Stimulated activated CD4-positive, alpha-beta T cell treated with anti-CD3 and anti-CD28 coated beads, Interleukin-15, amount 100 ng/mL, for 1 hour (primary cell): ENCODE measurements at regions not wholly inside any gene's neighbourhood (a gene's known extent, or its start where the extent isn't known, plus 50 kb on each side); places are given as distances from the start of the nearest gene placed in this dataset.
"Not testable (repeated sequence)": the region's sequence is repeated elsewhere in the genome, so short reads cannot be mapped to it uniquely, and the experiment has no call there.

ENCODE experiments used
- DNase-seq, 2 donors: peaks; one replicate each; pipeline ENCODE4 v3.0.0-alpha.2; 2020; ENCODE audit warnings: low read depth in 1 of 2, low spot score in 1 of 2

- not testable (repeated sequence) for DNase-seq
These were observed 119.1 kb upstream of the RMDN2 start for GRCh38 chr2:37806004-37806403.

GRCh38 chr2:37809525-37809924, 115.6 kb upstream of the RMDN2 start:
- no peak for DNase-seq

GRCh38 chr2:37809931-37810570, 115.0 kb upstream of the RMDN2 start:
- no peak for DNase-seq

GRCh38 chr2:37812414-37812813, 112.7 kb upstream of the RMDN2 start:
- DNase-seq = no peak

- DNase-seq = no peak
These were observed 112.0 kb upstream of the RMDN2 start for GRCh38 chr2:37812941-37813730.

GRCh38 chr2:37816036-37816435, 109.1 kb upstream of the RMDN2 start:
- DNase-seq = no peak

- no peak for DNase-seq
These were observed 108.4 kb upstream of the RMDN2 start for GRCh38 chr2:37816686-37817085.

- DNase-seq = no peak
These were observed 105.9 kb upstream of the RMDN2 start for GRCh38 chr2:37819186-37819585.

GRCh38 chr2:37820471-37820986, 104.6 kb upstream of the RMDN2 start:
- DNase-seq = no peak

- no peak for DNase-seq
These were observed 99.5 kb upstream of the RMDN2 start for GRCh38 chr2:37825586-37825985.

- no peak for DNase-seq
These were observed 98.5 kb upstream of the RMDN2 start for GRCh38 chr2:37826611-37827010.

GRCh38 chr2:37827455-37827854, 97.6 kb upstream of the RMDN2 start:
- no peak for DNase-seq

- no peak for DNase-seq
These were observed 97.1 kb upstream of the RMDN2 start for GRCh38 chr2:37827911-37828511.

GRCh38 chr2:37829202-37829601, 95.9 kb upstream of the RMDN2 start:
- DNase-seq = no peak

- DNase-seq = no peak
These were observed 95.3 kb upstream of the RMDN2 start for GRCh38 chr2:37829616-37830395.

- no peak for DNase-seq
These were observed 94.5 kb upstream of the RMDN2 start for GRCh38 chr2:37830636-37831035.

- DNase-seq = no peak
These were observed 93.9 kb upstream of the RMDN2 start for GRCh38 chr2:37831081-37831780.

GRCh38 chr2:37832590-37833197, 92.4 kb upstream of the RMDN2 start:
- peak; percentile 63 to 68 for DNase-seq

- DNase-seq = no peak
These were observed 91.7 kb upstream of the RMDN2 start for GRCh38 chr2:37833423-37833822.

GRCh38 chr2:37836270-37836669, 88.8 kb upstream of the RMDN2 start:
- DNase-seq = no peak
